ENCODE measurements at regions not wholly inside any gene's neighbourhood (a gene's known extent, or its start where the extent isn't known, plus 50 kb on each side); places are given as distances from the start of the nearest gene placed in this dataset.

- DNase-seq (ENCODE audit: low spot score): no peak
These were observed 127.0 kb downstream of the PRELID2 start for GRCh38 chr5:145708169-145708568.

- no peak for DNase-seq (ENCODE audit: low spot score)
These were observed 130.4 kb downstream of the PRELID2 start for GRCh38 chr5:145704724-145705123.

- peak; percentile 57 for DNase-seq (ENCODE audit: low spot score)
These were observed 131.3 kb downstream of the PRELID2 start for GRCh38 chr5:145703856-145704255.

GRCh38 chr5:145701404-145701803, 133.7 kb downstream of the PRELID2 start:
- no peak for DNase-seq (ENCODE audit: low spot score)

GRCh38 chr5:145699846-145700245, 135.3 kb downstream of the PRELID2 start:
- no peak for DNase-seq (ENCODE audit: low spot score)

- peak; percentile 52 for DNase-seq (ENCODE audit: low spot score)
These were observed 137.7 kb downstream of the PRELID2 start for GRCh38 chr5:145697251-145697990.

GRCh38 chr5:145689235-145689634, 145.9 kb downstream of the PRELID2 start:
- DNase-seq (ENCODE audit: low spot score): no peak

GRCh38 chr5:145687943-145688342, 147.2 kb downstream of the PRELID2 start:
- DNase-seq (ENCODE audit: low spot score): no peak

- no peak for DNase-seq (ENCODE audit: low spot score)
These were observed 149.7 kb downstream of the PRELID2 start for GRCh38 chr5:145685417-145685816.

GRCh38 chr5:145683431-145683830, 151.7 kb downstream of the PRELID2 start:
- no peak for DNase-seq (ENCODE audit: low spot score)

- no peak for DNase-seq (ENCODE audit: low spot score)
These were observed 152.8 kb downstream of the PRELID2 start for GRCh38 chr5:145682197-145682899.

- DNase-seq (ENCODE audit: low spot score): peak; percentile 72
These were observed 153.5 kb downstream of the PRELID2 start for GRCh38 chr5:145681686-145682085.

GRCh38 chr5:145681216-145681615, 153.9 kb downstream of the PRELID2 start:
- no peak for DNase-seq (ENCODE audit: low spot score)

- DNase-seq (ENCODE audit: low spot score): no peak
These were observed 154.4 kb downstream of the PRELID2 start for GRCh38 chr5:145680767-145681166.

- DNase-seq (ENCODE audit: low spot score): no peak
These were observed 155.0 kb downstream of the PRELID2 start for GRCh38 chr5:145680169-145680568.

- DNase-seq (ENCODE audit: low spot score): no peak
These were observed 156.9 kb downstream of the PRELID2 start for GRCh38 chr5:145678255-145678654.

- DNase-seq (ENCODE audit: low spot score): no peak
These were observed 161.4 kb downstream of the PRELID2 start for GRCh38 chr5:145673786-145674185.

GRCh38 chr5:145668714-145669113, 166.4 kb downstream of the PRELID2 start:
- DNase-seq (ENCODE audit: low spot score): peak; percentile 31

- no peak for DNase-seq (ENCODE audit: low spot score)
These were observed 167.4 kb downstream of the PRELID2 start for GRCh38 chr5:145667742-145668141.

GRCh38 chr5:145666591-145666990, 168.6 kb downstream of the PRELID2 start:
- no peak for DNase-seq (ENCODE audit: low spot score)

GRCh38 chr5:145661737-145662485, 173.2 kb downstream of the PRELID2 start:
- DNase-seq (ENCODE audit: low spot score): no peak

GRCh38 chr5:145660897-145661640, 174.1 kb downstream of the PRELID2 start:
- DNase-seq (ENCODE audit: low spot score): peak; percentile 57

Data from kidney tubule cell (primary cell).